ENCODE measurements at regions not wholly inside any gene's neighbourhood (a gene's known extent, or its start where the extent isn't known, plus 50 kb on each side); places are given as distances from the start of the nearest gene placed in this dataset.

- TF ChIP-seq CEBPB (IDR thresholded peaks at IDR 0.05; ENCODE audit: low read depth), result no peak
- Histone ChIP-seq H3K4me3 (replicated peaks in 1 of 2; ENCODE audit: low read depth in 1 of 2, low read length in 2 of 2) (no peak overlapping the region), H3K9me3 (ENCODE audit: control insufficient read depth in 1 of 2, insufficient read depth in 1 of 2, low read depth in 1 of 2, low read length in 2 of 2) (no peaks in the 10 kb centered on the region), H3K9me2 (ENCODE audit: insufficient read depth) (no peaks in the 10 kb centered on the region), H3K4me1 (ENCODE audit: control insufficient read depth in 1 of 2, insufficient read depth in 2 of 2, low read length in 2 of 2) (no peaks in the 10 kb centered on the region), H3K27ac (ENCODE audit: low read depth, low read length) (no peak overlapping the region), H4K20me1 (ENCODE audit: insufficient read depth) (no peaks in the 10 kb centered on the region), H3K4me2 (ENCODE audit: low read length) (no peak overlapping the region), H3K27me3 (ENCODE audit: insufficient read depth, low read length) (peaks cover 8% of the 10 kb centered on the region), H3K79me2 (ENCODE audit: insufficient read depth, low read length) (no peaks in the 10 kb centered on the region), H3K9ac (ENCODE audit: low read length) (no peak overlapping the region), H3K36me3 (ENCODE audit: control insufficient read depth in 1 of 2, insufficient read depth in 2 of 2, low read length in 2 of 2) (no peaks in the 10 kb centered on the region), H2AFZ (ENCODE audit: low read depth, low read length, poor library complexity, severe bottlenecking) (no peak overlapping the region)
- DNase-seq (ENCODE audit: low read depth, low spot score) (no peak), ATAC-seq (no peak)
- BruUV-seq (replicated peaks), result no TSS peak
- RAD21 ChIA-PET (ENCODE audit: low non-redundant PET in 1 of 2, low total read pairs in 2 of 2, uncharacterized antibody in 2 of 2, unreplicated experiment in 2 of 2), result no interaction called here
- CTCF ChIA-PET, result no interaction called here
- POLR2A ChIA-PET, result no interaction called here
- intact Hi-C loops (cut with micrococcal nuclease), result no loop called here
Observed at GRCh38 chr2:104752504-104752903, 101.4 kb upstream of the POU3F3 start.

- H3K9me3 ChIP-seq (ENCODE audit: control insufficient read depth in 1 of 2, insufficient read depth in 1 of 2, low read depth in 1 of 2, low read length in 2 of 2), result no peaks in the 10 kb centered on the region
- H4K20me1 ChIP-seq (ENCODE audit: insufficient read depth), result no peaks in the 10 kb centered on the region
- H3K27me3 ChIP-seq (ENCODE audit: insufficient read depth, low read length), result peaks cover 7% of the 10 kb centered on the region
- DNase-seq (ENCODE audit: low read depth, low spot score) (no peak), ATAC-seq (no peak)
- POLR2A ChIA-PET, result no interaction called here
- intact Hi-C loops (cut with micrococcal nuclease), result no loop called here
- H3K4me2 ChIP-seq (ENCODE audit: low read length), result no peak overlapping the region
- CTCF ChIA-PET, result no interaction called here
- no peak overlapping the region for H3K9ac ChIP-seq (ENCODE audit: low read length)
- no peaks in the 10 kb centered on the region for H3K79me2 ChIP-seq (ENCODE audit: insufficient read depth, low read length)
- H2AFZ ChIP-seq (ENCODE audit: low read depth, low read length, poor library complexity, severe bottlenecking), result no peak overlapping the region
- H3K36me3 ChIP-seq (ENCODE audit: control insufficient read depth in 1 of 2, insufficient read depth in 2 of 2, low read length in 2 of 2), result no peaks in the 10 kb centered on the region
- no peaks in the 10 kb centered on the region for H3K4me1 ChIP-seq (ENCODE audit: control insufficient read depth in 1 of 2, insufficient read depth in 2 of 2, low read length in 2 of 2)
- H3K27ac ChIP-seq (ENCODE audit: low read depth, low read length), result no peak overlapping the region
- H3K4me3 ChIP-seq (replicated peaks in 1 of 2; ENCODE audit: low read depth in 1 of 2, low read length in 2 of 2), result no peak overlapping the region
- RAD21 ChIA-PET (ENCODE audit: low non-redundant PET in 1 of 2, low total read pairs in 2 of 2, uncharacterized antibody in 2 of 2, unreplicated experiment in 2 of 2), result no interaction called here
- H3K9me2 ChIP-seq (ENCODE audit: insufficient read depth), result no peaks in the 10 kb centered on the region
- BruUV-seq (replicated peaks), result no TSS peak
- TF ChIP-seq CTCF (IDR thresholded peaks at IDR 0.05 in 2 of 3, conservative IDR thresholded peaks at IDR 0.05 in 1 of 3; ENCODE audit: borderline replicate concordance in 1 of 3, insufficient read depth in 1 of 3, low read depth in 2 of 3, low read length in 2 of 3) (no peak), ATF3 (IDR thresholded peaks at IDR 0.05) (no peak), SRF (IDR thresholded peaks at IDR 0.05; ENCODE audit: low read depth) (no peak), SIN3A (IDR thresholded peaks at IDR 0.05; ENCODE audit: low read depth) (no peak), ZFX (IDR thresholded peaks at IDR 0.05) (no peak), JUND (IDR thresholded peaks at IDR 0.05) (no peak), ZBTB33 (IDR thresholded peaks at IDR 0.05; ENCODE audit: extremely low read depth, insufficient replicate concordance, low read length) (no peak), ELF1 (IDR thresholded peaks at IDR 0.05; ENCODE audit: borderline replicate concordance, low read depth) (no peak), CBX3 (IDR thresholded peaks at IDR 0.05; ENCODE audit: low read depth) (no peak), TCF7L2 (IDR thresholded peaks at IDR 0.05; ENCODE audit: borderline replicate concordance, extremely low read depth, insufficient read depth, insufficient read length) (no peak), RAD21 (IDR thresholded peaks at IDR 0.05; ENCODE audit: low read depth) (no peak)
Observed at GRCh38 chr2:104755026-104755878, 98.7 kb upstream of the POU3F3 start.
